ENCODE measurements at regions not wholly inside any gene's neighbourhood (a gene's known extent, or its start where the extent isn't known, plus 50 kb on each side); places are given as distances from the start of the nearest gene placed in this dataset.

DNA sequence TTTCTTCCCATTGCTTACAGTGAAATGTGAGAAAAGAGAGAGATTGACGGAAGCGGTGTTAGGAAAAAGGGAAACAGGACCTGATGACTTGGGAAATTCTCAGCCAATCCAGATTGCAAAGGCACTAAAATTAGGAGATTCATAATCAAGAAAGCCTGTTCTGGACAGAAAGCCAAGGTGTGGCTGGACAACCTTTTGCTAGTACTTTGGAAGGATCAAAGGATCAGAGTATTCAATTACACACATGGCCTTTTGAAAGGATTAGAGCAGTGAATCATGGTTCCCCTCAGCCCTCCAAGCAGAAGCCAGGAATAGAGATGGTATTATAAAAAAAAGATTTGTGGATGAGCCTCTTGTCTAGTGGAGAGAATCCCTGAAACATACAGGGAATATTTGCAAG lies 669.8 kb upstream of the ADAMTS5 start:
- Mint-ChIP-seq H3K36me3 (no peaks in the 10 kb centered on the region), H3K9me3 (peaks cover 0 to 6% (median 0%) of the 10 kb centered on the region in 7 donors), H3K27me3 (ENCODE audit: low read depth in 3 of 3) (no peaks in the 10 kb centered on the region), H3K27ac (no peak overlapping the region), H3K4me1 (no peaks in the 10 kb centered on the region), H3K4me3 (no peak overlapping the region)
- no peaks in the 10 kb centered on the region for H4K20me1 ChIP-seq (ENCODE audit: insufficient read depth, low read length)
- no peak overlapping the region for H2AFZ ChIP-seq (ENCODE audit: insufficient read depth, low read depth, low read length, poor library complexity, severe bottlenecking)
- H3K9ac ChIP-seq (ENCODE audit: insufficient read depth, low read length, poor library complexity, severe bottlenecking) = no peak overlapping the region
- H3K4me2 ChIP-seq (replicated peaks; ENCODE audit: extremely low read depth, low read length, poor library complexity, severe bottlenecking) = no peak overlapping the region
- H3K4me3 ChIP-seq (replicated peaks in 1 of 3; ENCODE audit: low read depth in 2 of 3, low read length in 3 of 3) = no peak overlapping the region
- peaks cover 0 to 7% of the 10 kb centered on the region in 2 donors for H3K9me3 ChIP-seq (replicated peaks in 1 of 2; ENCODE audit: control insufficient read depth in 1 of 2, insufficient read depth in 1 of 2, low read length in 2 of 2)
- H3K36me3 ChIP-seq (replicated peaks in 1 of 2; ENCODE audit: control insufficient read depth in 1 of 2, insufficient read depth in 2 of 2, low read length in 2 of 2) = no peaks in the 10 kb centered on the region
- TF ChIP-seq, protein P1, sequence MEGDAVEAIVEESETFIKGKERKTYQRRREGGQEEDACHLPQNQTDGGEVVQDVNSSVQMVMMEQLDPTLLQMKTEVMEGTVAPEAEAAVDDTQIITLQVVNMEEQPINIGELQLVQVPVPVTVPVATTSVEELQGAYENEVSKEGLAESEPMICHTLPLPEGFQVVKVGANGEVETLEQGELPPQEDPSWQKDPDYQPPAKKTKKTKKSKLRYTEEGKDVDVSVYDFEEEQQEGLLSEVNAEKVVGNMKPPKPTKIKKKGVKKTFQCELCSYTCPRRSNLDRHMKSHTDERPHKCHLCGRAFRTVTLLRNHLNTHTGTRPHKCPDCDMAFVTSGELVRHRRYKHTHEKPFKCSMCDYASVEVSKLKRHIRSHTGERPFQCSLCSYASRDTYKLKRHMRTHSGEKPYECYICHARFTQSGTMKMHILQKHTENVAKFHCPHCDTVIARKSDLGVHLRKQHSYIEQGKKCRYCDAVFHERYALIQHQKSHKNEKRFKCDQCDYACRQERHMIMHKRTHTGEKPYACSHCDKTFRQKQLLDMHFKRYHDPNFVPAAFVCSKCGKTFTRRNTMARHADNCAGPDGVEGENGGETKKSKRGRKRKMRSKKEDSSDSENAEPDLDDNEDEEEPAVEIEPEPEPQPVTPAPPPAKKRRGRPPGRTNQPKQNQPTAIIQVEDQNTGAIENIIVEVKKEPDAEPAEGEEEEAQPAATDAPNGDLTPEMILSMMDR (IDR thresholded peaks at IDR 0.05) = no peak
- 50% methylated on average over 2 of the region's 2 CpGs for WGBS (ENCODE audit: insufficient coverage)
- no peak for DNase-seq
- no peaks in the 10 kb centered on the region for H3K27me3 ChIP-seq (ENCODE audit: control insufficient read depth in 2 of 2, insufficient read depth in 2 of 2, low read length in 2 of 2)
- intact Hi-C loops (cut with micrococcal nuclease) = no loop called here
- H3K4me1 ChIP-seq (ENCODE audit: control insufficient read depth in 1 of 2, insufficient read depth in 2 of 2, low read length in 2 of 2) = no peaks in the 10 kb centered on the region
- no peak overlapping the region for H3K27ac ChIP-seq (ENCODE audit: low read depth in 1 of 2, low read length in 2 of 2)
- H3K79me2 ChIP-seq (ENCODE audit: insufficient read depth, low read length) = no peaks in the 10 kb centered on the region

DNA sequence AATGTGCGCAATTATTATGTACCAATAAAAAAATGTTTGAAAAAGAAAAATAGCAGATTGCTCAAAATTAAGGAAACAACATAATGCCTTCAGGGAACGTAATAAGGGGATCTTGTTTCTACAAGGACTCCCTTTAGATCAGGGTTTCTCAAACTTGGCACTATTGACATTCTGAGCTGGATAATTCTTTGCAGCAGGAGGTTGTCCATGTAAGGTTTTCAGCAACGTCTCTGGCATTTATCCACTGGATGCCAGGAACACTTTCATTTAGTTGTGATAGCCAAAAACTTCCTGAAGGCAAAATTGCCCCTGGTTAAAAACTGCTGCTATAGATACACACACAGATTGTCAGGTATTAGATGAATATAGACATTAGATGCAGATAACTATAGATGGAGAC lies 666.7 kb upstream of the ADAMTS5 start:
- DNase-seq = no peak
- peaks cover 0 to 6% (median 2%) of the 10 kb centered on the region in 7 donors for H3K9me3 Mint-ChIP-seq
- H3K27me3 Mint-ChIP-seq (ENCODE audit: low read depth in 3 of 3) = no peaks in the 10 kb centered on the region
- Histone ChIP-seq H3K9me3 (replicated peaks in 1 of 2; ENCODE audit: control insufficient read depth in 1 of 2, insufficient read depth in 1 of 2, low read length in 2 of 2) (peaks cover 0 to 2% of the 10 kb centered on the region in 2 donors), H3K36me3 (replicated peaks in 1 of 2; ENCODE audit: control insufficient read depth in 1 of 2, insufficient read depth in 2 of 2, low read length in 2 of 2) (no peaks in the 10 kb centered on the region), H3K4me1 (ENCODE audit: control insufficient read depth in 1 of 2, insufficient read depth in 2 of 2, low read length in 2 of 2) (no peaks in the 10 kb centered on the region), H3K4me2 (replicated peaks; ENCODE audit: extremely low read depth, low read length, poor library complexity, severe bottlenecking) (no peak overlapping the region), H3K4me3 (replicated peaks in 1 of 3; ENCODE audit: low read depth in 2 of 3, low read length in 3 of 3) (no peak overlapping the region), H3K9ac (ENCODE audit: insufficient read depth, low read length, poor library complexity, severe bottlenecking) (no peak overlapping the region), H3K79me2 (ENCODE audit: insufficient read depth, low read length) (no peaks in the 10 kb centered on the region), H3K27me3 (ENCODE audit: control insufficient read depth in 2 of 2, insufficient read depth in 2 of 2, low read length in 2 of 2) (no peaks in the 10 kb centered on the region), H4K20me1 (ENCODE audit: insufficient read depth, low read length) (no peaks in the 10 kb centered on the region), H3K27ac (ENCODE audit: low read depth in 1 of 2, low read length in 2 of 2) (no peak overlapping the region), H2AFZ (ENCODE audit: insufficient read depth, low read depth, low read length, poor library complexity, severe bottlenecking) (no peak overlapping the region)
- WGBS (ENCODE audit: insufficient coverage) = 86% methylated on average over 1 of the region's 3 CpGs
- H3K36me3 Mint-ChIP-seq = no peaks in the 10 kb centered on the region
- no peak overlapping the region for H3K27ac Mint-ChIP-seq
- TF ChIP-seq, protein P1 (IDR thresholded peaks at IDR 0.05) = no peak
- intact Hi-C loops (cut with micrococcal nuclease) = no loop called here
- no peak overlapping the region for H3K4me3 Mint-ChIP-seq
- H3K4me1 Mint-ChIP-seq = no peaks in the 10 kb centered on the region
